CD4-positive, alpha-beta T cell (primary cell): ENCODE measurements at regions not wholly inside any gene's neighbourhood (a gene's known extent, or its start where the extent isn't known, plus 50 kb on each side); places are given as distances from the start of the nearest gene placed in this dataset.

ENCODE experiments used
- ATAC-seq: fragments of 200-7000 bp; cut with Tn5 transposase; one replicate; pipeline ENCODE4 v1.10.0; 2022; ENCODE audit warnings: mild to moderate bottlenecking; ENCODE audit not compliant: poor library complexity
- CTCF ChIA-PET: fragments of 350-600 bp; sonication (Branson Sonifier 250); formaldehyde crosslinking; loops from one replicate; lab custom pipeline; 2021; ENCODE audit warnings: antibody characterized with exemption, inconsistent platforms; lab: Charles Lee
- POLR2A ChIA-PET: fragments of 350-600 bp; sonication (Branson Sonifier 250); formaldehyde crosslinking; loops from one replicate; lab custom pipeline; 2021; ENCODE audit warnings: antibody characterized with exemption, inconsistent platforms; lab: Charles Lee
- DNase-seq, 14 experiments: peaks; one replicate each; pipeline ENCODE4 v3.0.0-alpha.2; 2013 to 2020; ENCODE audit warnings: mixed read lengths in 2 of 14
- H3K27ac ChIP-seq, 2 donors: one replicate each; pipeline versions ENCODE4 v1.5.1 to v1.7.0; 2013; ENCODE audit warnings: low read length in 2 of 2, low read depth in 1 of 2, mild to moderate bottlenecking in 1 of 2
- H3K27me3 ChIP-seq, 2 experiments: 1 replicate in 1 of 2; 2 replicates in 1 of 2; pipeline versions ENCODE4 v1.6.1 to v1.7.0; 2013; ENCODE audit warnings: low read length in 2 of 2, control low read depth in 1 of 2, mild to moderate bottlenecking in 1 of 2, moderate library complexity in 1 of 2; ENCODE audit not compliant: insufficient read depth in 2 of 2, control insufficient read depth in 1 of 2
- H3K36me3 ChIP-seq: one replicate; pipeline ENCODE4 v1.6.1; 2013; ENCODE audit warnings: low read length, control low read depth; ENCODE audit not compliant: insufficient read depth
- H3K4me1 ChIP-seq: one replicate; pipeline ENCODE4 v1.6.1; 2013; ENCODE audit warnings: low read length, control low read depth; ENCODE audit not compliant: insufficient read depth
- H3K4me3 ChIP-seq: one replicate; pipeline ENCODE4 v1.5.1; 2013; ENCODE audit warnings: mild to moderate bottlenecking, low read length, moderate library complexity
- H3K9me3 ChIP-seq, 2 experiments: 1 replicate in 1 of 2; 2 replicates in 1 of 2; pipeline versions ENCODE4 v1.6.1 to v1.7.0; 2013; ENCODE audit warnings: low read length in 2 of 2, mild to moderate bottlenecking in 2 of 2, control low read depth in 1 of 2, moderate library complexity in 1 of 2; ENCODE audit not compliant: control insufficient read depth in 1 of 2, insufficient read depth in 1 of 2
- H3K27ac Mint-ChIP-seq: one replicate; pipeline ENCODE4 v1.8.0; 2020; ENCODE audit warnings: mixed read lengths
- H3K27me3 Mint-ChIP-seq: one replicate; pipeline ENCODE4 v1.8.0; 2021; ENCODE audit warnings: mixed read lengths
- H3K36me3 Mint-ChIP-seq: one replicate; pipeline ENCODE4 v1.8.0; 2021; ENCODE audit warnings: low read depth, mixed read lengths
- H3K4me1 Mint-ChIP-seq: one replicate; pipeline ENCODE4 v1.8.0; 2021; ENCODE audit warnings: low read depth, mixed read lengths
- H3K4me3 Mint-ChIP-seq: one replicate; pipeline ENCODE4 v1.8.0; 2020; ENCODE audit warnings: mild to moderate bottlenecking, mixed read lengths
- H3K9me3 Mint-ChIP-seq: one replicate; pipeline ENCODE4 v1.8.0; 2020; ENCODE audit warnings: mixed read lengths
- intact Hi-C, 2 experiments: fragments of 100-400 bp; cut with DNase I in 1 of 2; cut with micrococcal nuclease in 1 of 2; formaldehyde crosslinking; loops; one replicate each; pipeline versions ENCODE4 v1.15.1 to v1.9.0; 2023 to 2025; cut with DNase I, micrococcal nuclease
- TF ChIP-seq, protein P1 (sequence below): fragments of 200-600 bp; IDR thresholded peaks from one replicate; pipeline ENCODE4 v1.8.0; 2022; ENCODE audit warnings: antibody characterized with exemption, mild to moderate bottlenecking

- H3K36me3 Mint-ChIP-seq: no peaks in the 10 kb centered on the region
- H3K4me1 Mint-ChIP-seq: peaks cover 6% of the 10 kb centered on the region
- H3K9me3 Mint-ChIP-seq: no peaks in the 10 kb centered on the region
- H3K27me3 ChIP-seq: no peaks in the 10 kb centered on the region
- peaks cover 6% of the 10 kb centered on the region for H3K4me1 ChIP-seq
- H3K9me3 ChIP-seq: no peaks in the 10 kb centered on the region
- no peaks in the 10 kb centered on the region for H3K36me3 ChIP-seq
- TF ChIP-seq, protein P1, sequence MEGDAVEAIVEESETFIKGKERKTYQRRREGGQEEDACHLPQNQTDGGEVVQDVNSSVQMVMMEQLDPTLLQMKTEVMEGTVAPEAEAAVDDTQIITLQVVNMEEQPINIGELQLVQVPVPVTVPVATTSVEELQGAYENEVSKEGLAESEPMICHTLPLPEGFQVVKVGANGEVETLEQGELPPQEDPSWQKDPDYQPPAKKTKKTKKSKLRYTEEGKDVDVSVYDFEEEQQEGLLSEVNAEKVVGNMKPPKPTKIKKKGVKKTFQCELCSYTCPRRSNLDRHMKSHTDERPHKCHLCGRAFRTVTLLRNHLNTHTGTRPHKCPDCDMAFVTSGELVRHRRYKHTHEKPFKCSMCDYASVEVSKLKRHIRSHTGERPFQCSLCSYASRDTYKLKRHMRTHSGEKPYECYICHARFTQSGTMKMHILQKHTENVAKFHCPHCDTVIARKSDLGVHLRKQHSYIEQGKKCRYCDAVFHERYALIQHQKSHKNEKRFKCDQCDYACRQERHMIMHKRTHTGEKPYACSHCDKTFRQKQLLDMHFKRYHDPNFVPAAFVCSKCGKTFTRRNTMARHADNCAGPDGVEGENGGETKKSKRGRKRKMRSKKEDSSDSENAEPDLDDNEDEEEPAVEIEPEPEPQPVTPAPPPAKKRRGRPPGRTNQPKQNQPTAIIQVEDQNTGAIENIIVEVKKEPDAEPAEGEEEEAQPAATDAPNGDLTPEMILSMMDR: no peak
- CTCF ChIA-PET: no interaction called here
- H3K27me3 Mint-ChIP-seq: no peaks in the 10 kb centered on the region
- no peak overlapping the region for H3K4me3 Mint-ChIP-seq
- no peak overlapping the region for H3K27ac Mint-ChIP-seq
- H3K27ac ChIP-seq: no peak overlapping the region
- ATAC-seq: no peak
- H3K4me3 ChIP-seq: no peak overlapping the region
- intact Hi-C loops: no loop called here
- DNase-seq: no peak
- POLR2A ChIA-PET: no interaction called here
Observed at GRCh38 chr9:21669701-21670100, 132.7 kb upstream of the MTAP start.

DNA sequence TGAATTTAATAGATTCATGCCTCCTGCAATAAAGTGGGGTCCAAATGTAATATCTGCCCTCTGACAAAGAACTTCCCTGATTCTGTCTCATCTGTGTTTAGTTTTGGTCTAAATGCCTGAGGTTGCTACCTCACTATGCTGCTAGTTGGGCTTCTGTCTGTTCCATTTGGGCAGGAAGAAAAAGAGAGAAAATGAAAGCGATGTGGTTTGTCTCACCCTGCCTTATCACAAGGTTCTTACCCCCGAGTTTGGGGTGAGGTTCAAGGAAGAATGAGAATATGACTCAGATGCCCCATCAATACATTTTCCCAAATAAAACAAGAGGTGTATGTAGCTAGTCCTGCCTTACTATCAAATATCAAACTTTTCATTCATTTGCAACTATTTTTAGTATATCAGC, 132.1 kb upstream of the MTAP start:
- CTCF ChIA-PET: no interaction called here
- Mint-ChIP-seq H3K9me3 (no peaks in the 10 kb centered on the region), H3K27ac (no peak overlapping the region), H3K27me3 (no peaks in the 10 kb centered on the region), H3K4me3 (no peak overlapping the region), H3K36me3 (no peaks in the 10 kb centered on the region), H3K4me1 (peaks cover 6% of the 10 kb centered on the region)
- no peak for ATAC-seq
- POLR2A ChIA-PET: no interaction called here
- Histone ChIP-seq H3K36me3 (no peaks in the 10 kb centered on the region), H3K27ac (no peak overlapping the region), H3K27me3 (no peaks in the 10 kb centered on the region), H3K9me3 (no peaks in the 10 kb centered on the region), H3K4me1 (peaks cover 6% of the 10 kb centered on the region), H3K4me3 (no peak overlapping the region)
- intact Hi-C loops: no loop called here
- TF ChIP-seq, protein P1: no peak
- peak in 3 of 14 experiments; percentile 7 to 47 (median 16) for DNase-seq

GRCh38 chr9:21672140-21672539, 130.3 kb upstream of the MTAP start:
- ChIA-PET POLR2A (no interaction called here), CTCF (no interaction called here)
- Mint-ChIP-seq H3K36me3 (no peaks in the 10 kb centered on the region), H3K4me1 (peaks cover 6% of the 10 kb centered on the region), H3K4me3 (no peak overlapping the region), H3K27me3 (no peaks in the 10 kb centered on the region), H3K9me3 (no peaks in the 10 kb centered on the region), H3K27ac (no peak overlapping the region)
- H3K27me3 ChIP-seq: no peaks in the 10 kb centered on the region
- intact Hi-C loops: no loop called here
- no peaks in the 10 kb centered on the region for H3K36me3 ChIP-seq
- H3K27ac ChIP-seq: no peak overlapping the region
- peaks cover 6% of the 10 kb centered on the region for H3K4me1 ChIP-seq
- ATAC-seq: no peak
- DNase-seq: no peak
- H3K9me3 ChIP-seq: no peaks in the 10 kb centered on the region
- TF ChIP-seq, protein P1: no peak
- no peak overlapping the region for H3K4me3 ChIP-seq
